Gastrocnemius medialis (tissue), 4 donors: ENCODE measurements at regions not wholly inside any gene's neighbourhood (a gene's known extent, or its start where the extent isn't known, plus 50 kb on each side); places are given as distances from the start of the nearest gene placed in this dataset.

Experiments used
- ATAC-seq, 2 donors: fragments of 150-250 bp; one replicate each; pipeline ENCODE4 v1.9.1; 2016
- DNase-seq, 2 donors: peaks; one replicate each; pipeline ENCODE4 v3.0.0-alpha.2; 2019
- H3K27ac ChIP-seq, 4 donors: fragments of 200-600 bp; sonication (generic); 1 replicate in 1 of 4; 2 replicates in 3 of 4; pipeline ENCODE4 v1.5.1; 2016 to 2018; ENCODE audit warnings: mild to moderate bottlenecking in 2 of 4, moderate library complexity in 1 of 4
- H3K27me3 ChIP-seq, 3 donors: fragments of 200-600 bp; sonication (generic) in 2 of 3; 1 replicate in 1 of 3; 2 replicates in 2 of 3; pipeline versions ENCODE4 v1.5.1 to v1.6.0; 2016 to 2019; ENCODE audit warnings: mild to moderate bottlenecking in 1 of 3, moderate library complexity in 1 of 3
- H3K36me3 ChIP-seq, 2 donors: fragments of 200-600 bp; sonication (generic) in 1 of 2; one replicate each; pipeline ENCODE4 v1.5.1; 2017 to 2018
- H3K4me1 ChIP-seq, 2 donors: fragments of 200-600 bp; sonication (generic) in 1 of 2; one replicate each; pipeline ENCODE4 v1.5.1; 2016 to 2017; ENCODE audit warnings: mild to moderate bottlenecking in 2 of 2
- H3K4me3 ChIP-seq, 4 donors: fragments of 200-600 bp; sonication (generic) in 3 of 4; 1 replicate in 1 of 4; 2 replicates in 3 of 4; pipeline ENCODE4 v1.5.1; 2016 to 2019; ENCODE audit warnings: mild to moderate bottlenecking in 2 of 4
- H3K9me3 ChIP-seq, 3 donors: fragments of 200-600 bp; sonication (generic) in 2 of 3; 1 replicate in 1 of 3; 2 replicates in 2 of 3; pipeline ENCODE4 v1.5.1; 2016 to 2019
- CTCF ChIP-seq, 5 experiments: fragments of 450-650 bp in 3 of 5; fragments of 200-600 bp in 2 of 5; sonication (generic) in 2 of 5; IDR thresholded peaks in 4 of 5; conservative IDR thresholded peaks in 1 of 5; 1 replicate in 4 of 5; 2 replicates in 1 of 5; pipeline ENCODE4 v1.5.1; 2016 to 2019; ENCODE audit warnings: antibody characterized with exemption in 5 of 5, mild to moderate bottlenecking in 3 of 5, moderate library complexity in 3 of 5
- POLR2A ChIP-seq, 2 donors: fragments of 450-650 bp; IDR thresholded peaks; one replicate each; pipeline ENCODE4 v1.6.1; 2017; ENCODE audit warnings: antibody characterized with exemption in 2 of 2, mild to moderate bottlenecking in 2 of 2, moderate library complexity in 2 of 2
- in situ Hi-C, 4 donors: fragments of 200-750 bp; cut with MboI; loops; one replicate each; pipeline versions ENCODE4 v1.15.0 to v1.8.0; 2017; ENCODE audit warnings: low sequenced_read_pairs in 4 of 4
- intact Hi-C: fragments of 100-400 bp; cut with DNase I; formaldehyde crosslinking; loops from one replicate; pipeline ENCODE4 v1.15.1; 2023; ENCODE audit warnings: low total_unique reads

- TF ChIP-seq CTCF (IDR thresholded peaks at IDR 0.05 in 4 of 5, conservative IDR thresholded peaks at IDR 0.05 in 1 of 5): no peak
- TF ChIP-seq POLR2A (IDR thresholded peaks at IDR 0.05): no peak
- no peaks in the 10 kb centered on the region for H3K27me3 ChIP-seq
- no peaks in the 10 kb centered on the region for H3K9me3 ChIP-seq
- H3K27ac ChIP-seq: no peak overlapping the region
- in situ Hi-C loops (no loop called here), intact Hi-C loops (no loop called here)
- no peaks in the 10 kb centered on the region for H3K4me1 ChIP-seq
- no peaks in the 10 kb centered on the region for H3K36me3 ChIP-seq
- no peak overlapping the region for H3K4me3 ChIP-seq
- ATAC-seq: no peak
- no peak for DNase-seq
Measured at GRCh38 chr7:70935311-70935710, 196.6 kb upstream of the GALNT17 start.

DNA sequence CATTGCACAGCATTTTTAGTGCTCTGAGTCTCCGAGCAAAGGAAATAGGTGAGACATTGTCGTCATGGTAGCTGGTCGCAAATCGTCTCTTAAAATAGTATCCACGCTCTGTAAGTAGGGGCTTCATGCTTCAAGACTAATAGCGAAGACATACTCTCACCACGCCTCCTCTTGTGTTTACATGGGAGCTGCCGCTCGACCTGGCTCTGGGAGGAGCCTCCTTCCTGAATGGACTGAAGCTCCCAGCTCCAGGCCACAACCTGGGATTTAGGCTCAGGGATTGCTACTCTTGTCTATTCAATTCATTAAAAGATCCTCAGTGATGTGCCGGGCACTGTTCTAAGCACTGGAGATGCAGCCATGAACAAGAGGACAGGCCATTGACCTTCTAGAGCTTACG, 196.1 kb upstream of the GALNT17 start:
- no peak for DNase-seq
- no peaks in the 10 kb centered on the region for H3K9me3 ChIP-seq
- H3K36me3 ChIP-seq: no peaks in the 10 kb centered on the region
- intact Hi-C loops: no loop called here
- H3K4me3 ChIP-seq: no peak overlapping the region
- TF ChIP-seq CTCF (IDR thresholded peaks at IDR 0.05 in 4 of 5, conservative IDR thresholded peaks at IDR 0.05 in 1 of 5): no peak
- TF ChIP-seq POLR2A (IDR thresholded peaks at IDR 0.05): no peak
- no peak overlapping the region for H3K27ac ChIP-seq
- no peak for ATAC-seq
- H3K4me1 ChIP-seq: no peaks in the 10 kb centered on the region
- no peaks in the 10 kb centered on the region for H3K27me3 ChIP-seq
- in situ Hi-C loops: no loop called here

DNA sequence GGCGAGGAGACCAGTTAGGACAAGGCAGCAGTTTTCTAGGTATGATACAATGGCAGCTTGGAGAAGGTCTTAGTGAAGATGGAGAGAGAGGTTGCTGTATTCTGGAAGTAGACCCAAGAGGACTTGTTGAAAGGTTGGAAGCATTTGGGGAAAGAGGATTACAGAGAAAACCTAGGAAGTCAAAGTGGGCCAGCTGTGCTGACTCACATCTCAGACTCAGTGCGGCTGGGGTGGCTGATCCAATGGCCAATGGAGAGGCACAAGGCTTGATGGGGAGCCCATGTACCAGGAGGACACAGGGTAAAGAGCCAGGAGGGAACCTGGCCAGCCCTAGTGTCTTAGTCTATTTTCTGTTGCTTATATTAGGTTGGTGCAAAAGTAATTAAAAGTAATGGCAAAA, 194.5 kb upstream of the GALNT17 start:
- Histone ChIP-seq H3K27ac (no peak overlapping the region), H3K4me1 (no peaks in the 10 kb centered on the region), H3K27me3 (no peaks in the 10 kb centered on the region), H3K9me3 (no peaks in the 10 kb centered on the region), H3K36me3 (no peaks in the 10 kb centered on the region), H3K4me3 (no peak overlapping the region)
- ATAC-seq (no peak), DNase-seq (no peak)
- in situ Hi-C loops (no loop called here), intact Hi-C loops (no loop called here)
- TF ChIP-seq CTCF (IDR thresholded peaks at IDR 0.05 in 4 of 5, conservative IDR thresholded peaks at IDR 0.05 in 1 of 5): no peak
- TF ChIP-seq POLR2A (IDR thresholded peaks at IDR 0.05): no peak

DNA sequence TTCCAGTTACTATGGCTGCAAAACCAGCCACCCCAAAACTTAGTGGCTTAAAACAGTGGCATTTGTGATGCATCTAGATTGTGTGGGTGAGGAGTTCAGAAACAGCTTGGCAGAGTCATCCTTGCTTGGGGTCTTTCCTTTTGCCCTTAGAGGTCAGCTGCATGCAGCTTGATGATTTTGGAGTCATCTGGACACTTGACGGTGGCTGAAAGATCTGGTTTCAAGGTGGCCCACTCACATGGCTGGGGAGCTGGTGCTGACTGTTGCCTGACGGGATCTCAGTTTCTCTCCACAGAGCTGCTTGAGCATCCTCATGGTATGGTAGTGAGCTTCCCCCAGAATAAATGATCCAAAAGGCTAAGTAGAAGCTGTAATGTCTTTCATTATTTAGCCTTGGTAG, 191.3 kb upstream of the GALNT17 start:
- DNase-seq (no peak), ATAC-seq (no peak)
- TF ChIP-seq POLR2A (IDR thresholded peaks at IDR 0.05): no peak
- TF ChIP-seq CTCF (IDR thresholded peaks at IDR 0.05 in 4 of 5, conservative IDR thresholded peaks at IDR 0.05 in 1 of 5): no peak
- Histone ChIP-seq H3K27me3 (no peaks in the 10 kb centered on the region), H3K4me1 (no peaks in the 10 kb centered on the region), H3K27ac (no peak overlapping the region), H3K4me3 (no peak overlapping the region), H3K9me3 (no peaks in the 10 kb centered on the region), H3K36me3 (no peaks in the 10 kb centered on the region)
- in situ Hi-C loops (no loop called here), intact Hi-C loops (no loop called here)

DNA sequence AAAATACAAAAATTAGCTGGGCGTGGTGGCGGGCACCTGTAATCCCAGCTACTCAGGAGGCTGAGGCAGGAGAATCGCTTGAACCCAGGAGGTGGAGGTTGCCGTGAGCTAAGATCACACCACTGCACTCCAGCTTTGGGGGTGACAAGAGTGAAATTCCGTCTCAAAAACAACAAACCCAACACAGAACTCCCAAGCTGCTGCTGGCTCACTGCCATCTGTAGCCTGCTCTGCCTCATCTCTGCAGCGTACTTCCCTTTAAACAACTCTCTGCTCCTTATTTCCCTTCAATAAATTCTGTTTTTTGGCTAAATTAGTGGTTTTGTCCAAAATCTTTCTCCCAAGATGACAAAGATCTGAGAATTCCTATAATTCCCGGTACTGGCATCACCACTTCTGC, 189.2 kb upstream of the GALNT17 start:
- no peak overlapping the region for H3K27ac ChIP-seq
- no peak for TF ChIP-seq CTCF (IDR thresholded peaks at IDR 0.05 in 4 of 5, conservative IDR thresholded peaks at IDR 0.05 in 1 of 5)
- TF ChIP-seq POLR2A (IDR thresholded peaks at IDR 0.05): no peak
- intact Hi-C loops (no loop called here), in situ Hi-C loops (no loop called here)
- no peaks in the 10 kb centered on the region for H3K4me1 ChIP-seq
- H3K9me3 ChIP-seq: no peaks in the 10 kb centered on the region
- H3K4me3 ChIP-seq: no peak overlapping the region
- no peaks in the 10 kb centered on the region for H3K36me3 ChIP-seq
- no peaks in the 10 kb centered on the region for H3K27me3 ChIP-seq
- DNase-seq: no peak
- no peak for ATAC-seq
